ENCODE measurements at regions not wholly inside any gene's neighbourhood (a gene's known extent, or its start where the extent isn't known, plus 50 kb on each side); places are given as distances from the start of the nearest gene placed in this dataset.

DNA sequence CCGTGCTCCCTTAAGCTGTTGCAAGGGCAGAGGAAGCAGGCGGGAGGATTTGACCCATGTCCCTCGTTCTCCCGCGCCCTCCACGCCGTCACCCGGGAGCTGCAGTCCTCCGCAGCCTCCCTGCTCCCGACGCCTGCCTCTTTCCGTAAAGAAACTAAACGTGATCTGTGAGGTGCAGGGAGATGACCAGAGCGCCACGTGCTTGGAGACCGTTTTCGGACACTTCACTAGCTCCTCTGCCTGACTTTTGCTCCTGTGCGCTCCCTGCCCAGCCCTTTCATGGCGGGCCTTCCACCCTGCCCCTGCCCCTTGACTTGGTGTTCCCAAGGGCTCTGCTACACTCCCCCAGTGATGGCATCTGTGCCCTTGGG is 171.2 kb downstream of the LSM5 start:
- TF ChIP-seq, protein P1, sequence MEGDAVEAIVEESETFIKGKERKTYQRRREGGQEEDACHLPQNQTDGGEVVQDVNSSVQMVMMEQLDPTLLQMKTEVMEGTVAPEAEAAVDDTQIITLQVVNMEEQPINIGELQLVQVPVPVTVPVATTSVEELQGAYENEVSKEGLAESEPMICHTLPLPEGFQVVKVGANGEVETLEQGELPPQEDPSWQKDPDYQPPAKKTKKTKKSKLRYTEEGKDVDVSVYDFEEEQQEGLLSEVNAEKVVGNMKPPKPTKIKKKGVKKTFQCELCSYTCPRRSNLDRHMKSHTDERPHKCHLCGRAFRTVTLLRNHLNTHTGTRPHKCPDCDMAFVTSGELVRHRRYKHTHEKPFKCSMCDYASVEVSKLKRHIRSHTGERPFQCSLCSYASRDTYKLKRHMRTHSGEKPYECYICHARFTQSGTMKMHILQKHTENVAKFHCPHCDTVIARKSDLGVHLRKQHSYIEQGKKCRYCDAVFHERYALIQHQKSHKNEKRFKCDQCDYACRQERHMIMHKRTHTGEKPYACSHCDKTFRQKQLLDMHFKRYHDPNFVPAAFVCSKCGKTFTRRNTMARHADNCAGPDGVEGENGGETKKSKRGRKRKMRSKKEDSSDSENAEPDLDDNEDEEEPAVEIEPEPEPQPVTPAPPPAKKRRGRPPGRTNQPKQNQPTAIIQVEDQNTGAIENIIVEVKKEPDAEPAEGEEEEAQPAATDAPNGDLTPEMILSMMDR (conservative IDR thresholded peaks at IDR 0.05; ENCODE audit: low read depth, low read length) = no peak
- no peak for TF ChIP-seq EZH2 (IDR thresholded peaks at IDR 0.05; ENCODE audit: low read length, unreplicated experiment)
- TF ChIP-seq EZH2phosphoT487 (IDR thresholded peaks at IDR 0.05; ENCODE audit: borderline replicate concordance, low read length) = no peak

All from PC-3 (cell line).